ENCODE measurements at regions not wholly inside any gene's neighbourhood (a gene's known extent, or its start where the extent isn't known, plus 50 kb on each side); places are given as distances from the start of the nearest gene placed in this dataset.

GRCh38 chr2:830419-831224 lies 120.0 kb upstream of the SNTG2 start:
- DNase-seq (ENCODE audit: low spot score), result no peak

DNA sequence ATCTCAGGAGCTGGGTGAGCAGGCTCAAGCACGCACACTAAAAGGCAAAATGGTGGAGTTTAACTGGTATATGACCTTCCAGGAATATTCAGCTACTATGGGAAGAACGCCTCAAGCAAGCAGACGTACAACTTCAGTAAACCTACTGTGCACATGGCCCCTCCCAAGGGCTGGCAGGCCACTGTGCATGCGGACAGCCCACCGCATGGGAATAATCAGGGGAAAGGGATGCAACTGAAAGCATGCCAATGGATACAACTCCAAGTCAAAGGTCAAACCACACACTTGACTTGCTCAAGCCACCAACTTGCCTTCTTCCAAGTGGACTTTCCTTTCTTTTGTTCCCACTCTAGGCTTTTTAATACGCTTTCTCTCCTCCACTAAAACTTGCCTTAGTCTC lies 121.6 kb upstream of the SNTG2 start:
- no peak for DNase-seq (ENCODE audit: low spot score)

DNA sequence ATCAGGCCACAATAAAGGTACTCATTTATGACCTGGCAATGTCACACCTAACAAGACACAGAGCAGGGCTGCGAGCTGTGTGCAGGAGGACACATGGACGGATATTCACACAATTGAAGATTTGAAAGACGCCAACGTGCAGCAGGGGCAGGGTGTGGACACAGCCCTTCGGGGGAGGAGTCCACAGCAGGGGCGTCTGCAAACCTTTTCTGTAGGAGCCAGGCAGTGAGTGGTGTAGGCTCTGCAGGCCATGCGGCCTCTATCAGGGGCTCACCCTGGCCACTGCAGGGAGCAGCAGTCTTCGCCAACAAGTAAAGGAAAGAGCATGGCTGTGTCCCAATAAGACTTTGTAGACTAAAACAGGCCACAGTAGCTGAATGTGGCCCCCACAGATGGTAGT lies 125.7 kb upstream of the SNTG2 start:
- no peak for DNase-seq (ENCODE audit: low spot score)

DNA sequence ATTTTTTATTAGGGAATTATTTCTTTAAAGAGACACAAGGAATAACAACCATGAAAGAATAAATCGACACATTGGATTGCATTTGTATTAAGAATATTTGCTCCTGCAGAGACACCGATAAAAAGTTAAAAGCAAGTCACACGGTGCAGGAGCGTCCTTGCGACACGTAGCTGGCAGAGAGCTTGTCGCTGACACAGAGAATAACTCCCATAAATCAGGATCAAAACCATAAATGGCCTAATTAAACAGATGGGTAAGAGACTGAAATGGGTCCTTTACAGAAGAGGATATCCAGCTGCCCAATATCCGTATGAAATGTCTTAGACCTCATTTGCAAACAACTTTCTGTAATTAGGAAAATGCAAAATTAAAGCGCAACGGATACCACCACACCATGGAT lies 126.1 kb upstream of the SNTG2 start:
- no peak for DNase-seq (ENCODE audit: low spot score)

- no peak for DNase-seq (ENCODE audit: low spot score)
These were observed 129.1 kb upstream of the SNTG2 start for GRCh38 chr2:821546-821945.

- no peak for DNase-seq (ENCODE audit: low spot score)
These were observed 131.0 kb upstream of the SNTG2 start for GRCh38 chr2:819601-820000.

GRCh38 chr2:819121-819520 lies 131.5 kb upstream of the SNTG2 start:
- DNase-seq (ENCODE audit: low spot score), result no peak

DNA sequence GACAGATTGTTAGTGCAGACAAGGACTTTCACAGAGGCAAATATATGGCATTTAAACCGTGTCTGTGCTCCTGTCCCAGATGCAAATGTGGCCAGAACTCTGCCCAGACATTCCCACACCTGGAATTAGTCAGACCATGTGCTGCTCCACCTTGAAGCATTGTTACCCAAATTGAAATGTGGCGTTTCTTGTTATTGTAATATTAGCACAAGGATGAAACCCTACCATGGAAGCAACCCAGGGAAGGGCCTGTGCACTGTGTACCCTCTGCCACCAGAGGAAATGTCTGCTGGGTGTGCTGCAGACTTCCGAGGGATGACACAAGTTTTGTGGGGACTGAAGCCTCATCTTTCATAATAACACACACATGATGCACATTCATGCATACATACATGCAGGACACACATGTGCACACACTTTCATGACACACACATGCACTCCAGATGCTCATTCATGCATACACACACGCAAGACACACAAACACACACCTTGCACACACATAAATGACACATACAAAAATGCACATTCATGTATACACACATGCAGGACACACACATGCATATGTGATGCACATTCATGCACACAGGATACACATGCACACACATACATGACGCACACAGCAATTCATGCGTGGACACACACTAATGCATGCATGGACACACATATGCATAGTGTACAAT lies 133.2 kb upstream of the SNTG2 start:
- DNase-seq (ENCODE audit: low spot score), result no peak

GRCh38 chr2:816278-816677 lies 134.4 kb upstream of the SNTG2 start:
- DNase-seq (ENCODE audit: low spot score), result no peak

DNA sequence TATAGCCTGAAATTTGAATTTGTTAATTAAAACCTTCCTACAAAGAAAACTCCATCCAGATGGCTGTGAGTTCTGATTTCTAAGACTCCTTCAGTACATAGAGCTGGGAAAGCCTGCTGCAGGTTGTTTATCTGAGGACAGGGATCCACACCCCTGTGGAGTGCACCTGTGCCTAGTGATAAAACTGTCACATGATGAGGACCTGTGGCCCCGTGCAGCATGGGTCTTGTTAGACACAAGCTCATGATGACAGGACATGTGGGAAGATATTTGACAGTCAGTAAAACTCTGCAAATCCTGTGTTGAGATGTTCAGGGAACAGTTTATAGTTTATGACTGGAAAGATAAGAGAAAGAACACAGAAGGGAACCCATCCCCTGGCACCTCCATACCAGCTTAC lies 133.2 kb upstream of the TMEM18 start:
- DNase-seq (ENCODE audit: low spot score), result no peak

GRCh38 chr2:807300-807699 lies 130.1 kb upstream of the TMEM18 start:
- no peak for DNase-seq (ENCODE audit: low spot score)

DNA sequence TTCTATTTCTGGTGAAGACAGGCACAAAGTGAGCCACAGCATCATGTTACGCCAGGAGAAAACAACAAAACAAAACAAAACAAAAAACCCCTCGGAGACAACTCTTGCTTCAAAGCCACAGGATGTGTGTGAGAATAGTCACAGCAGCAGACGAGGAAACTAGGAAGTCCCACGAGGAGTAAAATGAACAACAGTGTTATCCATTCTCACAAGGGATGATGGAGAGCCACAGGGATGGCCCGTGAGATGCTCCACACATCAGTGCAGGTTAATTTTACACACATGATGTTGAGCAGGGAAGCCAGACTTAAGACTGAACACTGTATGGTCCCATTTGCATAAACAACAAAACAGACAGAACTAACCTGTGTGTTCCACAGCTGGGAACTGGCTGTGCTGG lies 128.5 kb upstream of the TMEM18 start:
- DNase-seq (ENCODE audit: low spot score), result no peak

- DNase-seq (ENCODE audit: low spot score), result no peak
These were observed 120.8 kb upstream of the TMEM18 start for GRCh38 chr2:797993-798392.

DNA sequence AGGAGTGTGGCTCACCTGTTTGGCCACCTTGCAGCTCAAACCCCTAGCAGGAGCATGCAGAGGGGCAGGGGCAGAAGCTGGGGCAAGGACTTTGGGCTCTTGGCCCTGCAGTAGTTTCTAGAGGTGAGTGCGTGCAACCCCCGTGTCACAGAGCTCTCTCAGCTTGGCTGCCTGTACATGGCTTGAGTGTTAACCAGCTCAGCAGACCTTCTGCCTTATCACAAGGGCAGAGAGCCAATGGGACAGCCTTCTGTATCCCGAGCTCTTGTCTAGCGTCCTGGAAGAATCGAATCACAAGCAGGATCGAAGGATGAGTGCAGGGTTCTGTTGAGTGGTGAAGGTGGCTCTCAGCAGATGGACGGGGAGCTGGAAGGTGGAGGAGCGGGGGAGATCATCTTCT lies 120.3 kb upstream of the TMEM18 start:
- DNase-seq (ENCODE audit: low spot score), result no peak

DNA sequence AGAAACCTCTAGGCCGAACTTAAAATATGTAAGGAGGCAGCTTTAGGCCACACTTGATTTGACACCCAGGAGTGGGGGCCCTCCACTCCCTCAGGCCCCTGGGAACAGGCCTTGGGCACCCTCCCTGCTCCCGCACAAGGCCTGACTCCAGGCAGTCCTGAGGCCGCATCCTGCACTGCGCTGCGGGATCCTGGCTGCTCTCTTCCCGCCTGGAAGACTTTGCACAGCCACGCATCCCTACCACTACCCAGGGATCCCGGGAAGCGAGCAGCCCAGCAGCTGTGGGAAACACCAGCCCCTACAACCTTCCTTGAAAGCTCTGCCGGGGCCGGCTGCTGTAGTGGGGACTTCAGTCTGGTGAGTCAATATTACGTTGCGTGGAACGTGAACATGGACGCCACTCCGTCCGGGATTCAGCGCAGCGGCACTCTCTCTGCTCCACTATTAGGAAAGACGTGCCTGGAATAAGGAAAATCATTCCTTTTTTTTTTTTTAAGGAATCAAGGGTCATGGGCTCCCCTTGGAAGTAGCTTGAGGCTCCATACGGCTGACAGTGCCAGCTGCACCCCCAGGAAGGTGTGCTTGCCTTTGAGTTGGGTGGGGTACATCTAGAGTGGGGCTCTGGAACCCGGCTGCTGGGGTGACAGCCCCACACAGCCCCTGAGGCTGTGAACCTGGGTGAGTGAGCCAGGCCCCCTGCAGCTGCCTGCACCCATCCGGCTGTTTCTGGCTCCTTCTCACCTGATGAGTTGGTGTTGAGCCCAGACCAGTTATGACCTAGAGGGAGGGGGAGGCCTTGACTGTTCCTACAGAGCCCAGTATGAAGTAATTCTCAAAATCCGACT lies 119.2 kb upstream of the TMEM18 start:
- DNase-seq (ENCODE audit: low spot score), result no peak

DNA sequence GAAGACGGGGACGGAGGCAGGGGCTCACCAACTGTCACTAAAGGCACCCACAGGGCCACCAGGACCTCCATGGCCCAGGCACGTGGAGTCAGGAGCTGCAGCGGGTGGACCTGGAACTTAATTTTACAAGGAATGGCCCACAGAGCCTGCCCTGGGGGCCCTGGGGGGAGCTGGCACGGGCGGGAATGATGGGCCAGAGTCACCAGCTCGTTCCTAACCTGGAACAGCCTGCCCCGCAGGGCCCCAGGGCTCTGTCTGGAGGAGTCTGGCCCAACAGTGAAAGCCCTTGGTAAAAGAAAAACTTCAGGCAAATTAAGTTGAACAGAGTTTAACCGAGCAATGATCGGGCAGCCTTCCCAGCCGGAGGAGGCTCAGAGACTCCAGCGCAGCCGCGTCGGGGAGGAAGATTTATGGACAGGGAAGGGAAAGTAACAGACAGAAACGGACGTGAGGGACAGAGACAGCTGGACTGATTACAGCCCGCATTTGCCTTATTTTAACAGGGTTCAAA lies 118.4 kb upstream of the TMEM18 start:
- DNase-seq (ENCODE audit: low spot score), result no peak

GRCh38 chr2:794554-795241 lies 117.5 kb upstream of the TMEM18 start:
- no peak for DNase-seq (ENCODE audit: low spot score)

- no peak for DNase-seq (ENCODE audit: low spot score)
These were observed 116.0 kb upstream of the TMEM18 start for GRCh38 chr2:793236-793635.

- no peak for DNase-seq (ENCODE audit: low spot score)
These were observed 115.5 kb upstream of the TMEM18 start for GRCh38 chr2:792687-793086.

DNA sequence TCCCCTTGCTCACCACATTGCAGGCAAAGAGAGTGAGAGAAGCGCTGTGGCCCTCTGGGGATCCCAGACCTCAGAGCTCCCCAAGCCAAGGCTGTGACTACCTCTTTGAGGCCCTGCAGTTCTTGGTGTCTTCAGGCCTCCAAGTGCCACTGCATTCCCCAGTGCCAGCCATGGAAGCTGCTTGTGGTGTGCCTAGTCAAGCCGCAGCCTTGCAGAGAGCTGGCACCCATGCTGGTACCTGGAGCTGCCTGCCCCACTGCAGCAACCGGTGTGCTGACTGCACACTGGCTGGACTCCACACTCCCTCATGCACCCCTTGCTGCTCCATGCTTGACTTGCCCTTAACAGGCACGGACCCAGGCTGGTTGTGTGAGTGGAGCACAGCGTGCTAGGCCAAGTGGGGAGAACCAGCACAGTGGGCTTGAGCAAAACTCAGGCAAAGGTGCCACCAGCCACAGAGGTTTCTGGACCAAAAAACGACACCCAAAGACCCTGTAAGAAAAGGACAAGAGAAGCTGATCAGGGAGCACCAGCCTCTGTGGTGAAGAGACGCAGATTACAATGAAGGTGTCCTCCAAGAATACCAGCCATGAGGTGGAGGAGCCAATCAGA lies 113.5 kb upstream of the TMEM18 start:
- DNase-seq (ENCODE audit: low spot score), result no peak

DNA sequence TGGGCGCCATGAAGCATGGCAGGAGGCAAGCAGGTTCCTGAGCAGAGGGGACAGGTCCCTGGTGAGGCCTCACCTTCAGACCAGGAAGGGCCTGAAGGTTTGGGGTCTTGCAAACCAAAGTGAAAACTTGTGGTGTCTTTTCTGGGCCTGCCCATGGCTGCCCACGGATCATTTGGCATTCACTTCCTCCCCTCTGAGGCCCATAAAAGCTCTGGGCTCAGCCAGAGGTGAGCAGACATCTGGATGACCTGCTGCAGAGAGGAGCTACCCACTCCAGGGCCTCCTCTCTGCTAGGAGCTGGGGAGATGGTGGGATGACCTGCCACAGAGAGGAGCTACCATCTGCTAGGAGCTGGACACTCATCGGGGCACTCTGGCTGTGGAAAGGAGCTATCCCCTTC lies 112.9 kb upstream of the TMEM18 start:
- no peak for DNase-seq (ENCODE audit: low spot score)

Data from A172 (cell line).